IMR-90 (cell line): ENCODE measurements at regions not wholly inside any gene's neighbourhood (a gene's known extent, or its start where the extent isn't known, plus 50 kb on each side); places are given as distances from the start of the nearest gene placed in this dataset.
A peak's percentile ranks its signal among the peaks of the same experiment; 100 is the strongest.

ENCODE experiments used
- ATAC-seq: fragments of 200-7000 bp; cut with Tn5 transposase; 2 replicates; pipeline ENCODE4 v1.9.1; 2020; ENCODE audit warnings: low read depth, mild to moderate bottlenecking, moderate library complexity
- BruUV-seq: library from RNA; stranded (reverse); fragments of 400-500 nt; replicated peaks from 2 replicates; lab custom pipeline; 2021; lab: Mats Ljungman, UMichigan
- CTCF ChIA-PET: fragments of 300-600 bp; formaldehyde crosslinking; extraction: SDS; loops from one replicate; lab custom pipeline; 2021; ENCODE audit warnings: antibody characterized with exemption; lab: Yijun Ruan, JAX
- POLR2A ChIA-PET: fragments of 300-600 bp; sonication (Branson Sonifier 250); formaldehyde crosslinking; loops from one replicate; lab custom pipeline; 2022; ENCODE audit warnings: antibody characterized with exemption; ENCODE audit not compliant: unreplicated experiment; lab: Charles Lee
- DNase-seq: peaks from one replicate; pipeline ENCODE4 v3.0.0; 2013
- H2AFZ ChIP-seq: replicated peaks from 2 replicates; pipeline ENCODE3; 2013; ENCODE audit warnings: low read length, mild to moderate bottlenecking; ENCODE audit not compliant: poor library complexity
- H2AK5ac ChIP-seq: 2 replicates; pipeline ENCODE4 v1.6.1; 2013; ENCODE audit warnings: low read depth, low read length, inconsistent platforms
- H2AK9ac ChIP-seq: replicated peaks from 2 replicates; pipeline ENCODE3; 2013; ENCODE audit warnings: mild to moderate bottlenecking, low read depth, low read length, moderate library complexity; ENCODE audit not compliant: poor library complexity
- H2BK120ac ChIP-seq: 2 replicates; pipeline ENCODE4 v1.6.1; 2013; ENCODE audit warnings: low read depth, low read length, inconsistent platforms
- H2BK15ac ChIP-seq: 3 replicates; pipeline ENCODE4 v1.6.1; 2013; ENCODE audit warnings: low read depth, low read length, inconsistent platforms
- H2BK20ac ChIP-seq: 2 replicates; pipeline ENCODE4 v1.6.1; 2013; ENCODE audit warnings: low read depth, mild to moderate bottlenecking, inconsistent platforms, low read length, moderate library complexity
- H2BK5ac ChIP-seq: 2 replicates; pipeline ENCODE4 v1.6.1; 2013; ENCODE audit warnings: mild to moderate bottlenecking, low read depth, low read length, inconsistent platforms; ENCODE audit not compliant: poor library complexity, severe bottlenecking
- H3K14ac ChIP-seq: replicated peaks from 2 replicates; pipeline ENCODE4 v1.6.1; 2013; ENCODE audit warnings: low read depth, low read length, inconsistent platforms
- H3K18ac ChIP-seq: 2 replicates; pipeline ENCODE4 v1.6.1; 2013; ENCODE audit warnings: low read depth, low read length, control low read depth
- H3K23ac ChIP-seq: 2 replicates; pipeline ENCODE4 v1.6.1; 2013; ENCODE audit warnings: low read depth, low read length, inconsistent platforms
- H3K27ac ChIP-seq: 2 replicates; pipeline ENCODE4 v1.5.1; 2013; ENCODE audit warnings: mild to moderate bottlenecking, control low read depth, low read length; ENCODE audit not compliant: insufficient read depth
- H3K27me3 ChIP-seq: 2 replicates; pipeline ENCODE4 v1.6.1; 2013; ENCODE audit warnings: low read length; ENCODE audit not compliant: control insufficient read depth, insufficient read depth
- H3K36me3 ChIP-seq: 2 replicates; pipeline ENCODE4 v1.6.1; 2013; ENCODE audit warnings: low read length, mixed read lengths; ENCODE audit not compliant: control insufficient read depth, insufficient read depth
- H3K4ac ChIP-seq: 2 replicates; pipeline ENCODE4 v1.6.1; 2013; ENCODE audit warnings: low read depth, low read length, inconsistent platforms
- H3K4me1 ChIP-seq: 2 replicates; pipeline ENCODE4 v1.6.1; 2013; ENCODE audit warnings: low read length, mixed read lengths; ENCODE audit not compliant: control insufficient read depth, insufficient read depth
- H3K4me2 ChIP-seq: 2 replicates; pipeline ENCODE4 v1.6.1; 2013; ENCODE audit warnings: low read depth, mild to moderate bottlenecking, control low read depth, low read length, moderate library complexity
- H3K4me3 ChIP-seq: 2 replicates; pipeline ENCODE4 v1.5.1; 2013; ENCODE audit warnings: low read depth, mild to moderate bottlenecking, control low read depth, low read length, moderate library complexity; ENCODE audit not compliant: insufficient read depth
- H3K56ac ChIP-seq: 2 replicates; pipeline ENCODE4 v1.6.1; 2013; ENCODE audit warnings: low read length, inconsistent platforms; ENCODE audit not compliant: insufficient read depth; ENCODE audit errors: extremely low read depth
- H3K79me1 ChIP-seq, 2 experiments: 2 replicates each; pipeline ENCODE4 v1.6.1; 2013; ENCODE audit warnings: low read length in 2 of 2, inconsistent platforms in 1 of 2, low read depth in 1 of 2
- H3K9ac ChIP-seq: 2 replicates; pipeline ENCODE4 v1.6.1; 2013; ENCODE audit warnings: low read depth, low read length, control low read depth
- H3K9me1 ChIP-seq: 2 replicates; pipeline ENCODE4 v1.6.1; 2013; ENCODE audit warnings: low read length, inconsistent platforms; ENCODE audit not compliant: insufficient read depth
- H3K9me3 ChIP-seq: 2 replicates; pipeline ENCODE4 v1.6.1; 2013; ENCODE audit warnings: low read length; ENCODE audit not compliant: control insufficient read depth, insufficient read depth
- H4K20me1 ChIP-seq: 2 replicates; pipeline ENCODE4 v1.6.1; 2013; ENCODE audit warnings: low read length, inconsistent platforms; ENCODE audit not compliant: insufficient read depth
- H4K5ac ChIP-seq: 2 replicates; pipeline ENCODE4 v1.6.1; 2013; ENCODE audit warnings: mild to moderate bottlenecking, low read depth, low read length, control low read depth
- H4K8ac ChIP-seq, 2 experiments: 2 replicates each; pipeline ENCODE4 v1.6.1; 2013; ENCODE audit warnings: low read depth in 2 of 2, low read length in 2 of 2, control low read depth in 1 of 2, inconsistent platforms in 1 of 2
- H4K91ac ChIP-seq: 2 replicates; pipeline ENCODE4 v1.6.1; 2013; ENCODE audit warnings: low read depth, low read length, inconsistent platforms; ENCODE audit not compliant: insufficient read depth
- BHLHE40 ChIP-seq: fragments of 150-350 bp; IDR thresholded peaks from 2 replicates; pipeline ENCODE4 v1.6.1; 2016; ENCODE audit warnings: mild to moderate bottlenecking, low read depth, low read length
- CEBPB ChIP-seq: IDR thresholded peaks from 2 replicates; pipeline ENCODE4 v1.6.1; 2012; ENCODE audit warnings: low read depth, low read length, improper control_type of control experiment
- CTCF ChIP-seq: conservative IDR thresholded peaks from 2 replicates; pipeline ENCODE4 v1.5.1; 2012; ENCODE audit warnings: mild to moderate bottlenecking, low read depth, low read length, improper control_type of control experiment
- MAFK ChIP-seq: IDR thresholded peaks from 2 replicates; pipeline ENCODE4 v1.6.1; 2012; ENCODE audit warnings: low read depth, low read length, improper control_type of control experiment
- MAZ ChIP-seq: IDR thresholded peaks from 2 replicates; pipeline ENCODE4 v1.6.1; 2012; ENCODE audit warnings: low read depth, mild to moderate bottlenecking, low read length, improper control_type of control experiment, moderate library complexity, borderline replicate concordance
- MXI1 ChIP-seq: IDR thresholded peaks from 2 replicates; pipeline ENCODE4 v1.6.1; 2012; ENCODE audit warnings: low read depth, mild to moderate bottlenecking, low read length, moderate library complexity, borderline replicate concordance
- NFE2L2 ChIP-seq: fragments of 150-350 bp; IDR thresholded peaks from 2 replicates; pipeline ENCODE4 v1.6.1; 2016; ENCODE audit warnings: low read depth, mild to moderate bottlenecking, low read length
- POLR2A ChIP-seq: IDR thresholded peaks from 2 replicates; pipeline ENCODE4 v1.6.1; 2012; ENCODE audit warnings: mild to moderate bottlenecking, low read depth, low read length
- RAD21 ChIP-seq: IDR thresholded peaks from 2 replicates; pipeline ENCODE4 v1.6.1; 2012; ENCODE audit warnings: low read length, improper control_type of control experiment
- RCOR1 ChIP-seq: IDR thresholded peaks from 2 replicates; pipeline ENCODE4 v1.6.1; 2012; ENCODE audit warnings: mild to moderate bottlenecking, low read length, improper control_type of control experiment; ENCODE audit not compliant: insufficient replicate concordance
- WGBS, 2 experiments: methylation state at CpG; one replicate each; pipeline versions ENCODE4 v1.1.5 to v1.1.7; 2013; ENCODE audit warnings: missing lambda C conversion rate in 2 of 2; ENCODE audit not compliant: insufficient read length in 1 of 2; ENCODE audit errors: extremely low coverage in 2 of 2; 5-methylcytosine and 5-hydroxymethylcytosine counted together
- dilution Hi-C: fragments of 300-500 bp; cut with HindIII; formaldehyde crosslinking; loops from one replicate; pipeline ENCODE4 v1.14.3; 2018; ENCODE audit warnings: low sequenced_read_pairs; ENCODE audit not compliant: unreplicated experiment
- in situ Hi-C: fragments of 300-500 bp; cut with MboI; formaldehyde crosslinking; loops from 3 replicates; pipeline ENCODE4 v1.14.3; 2019; ENCODE audit warnings: low sequenced_read_pairs, inconsistent platforms, mixed read lengths
- intact Hi-C: fragments of 100-400 bp; cut with micrococcal nuclease; formaldehyde crosslinking; loops from 2 replicates; pipeline ENCODE4 v1.10.0; 2022
- TF ChIP-seq, protein P1 (sequence below): fragments of 150-350 bp; IDR thresholded peaks from 2 replicates; pipeline ENCODE4 v1.6.1; 2016; ENCODE audit warnings: low read depth, mild to moderate bottlenecking, low read length, moderate library complexity, borderline replicate concordance

DNA sequence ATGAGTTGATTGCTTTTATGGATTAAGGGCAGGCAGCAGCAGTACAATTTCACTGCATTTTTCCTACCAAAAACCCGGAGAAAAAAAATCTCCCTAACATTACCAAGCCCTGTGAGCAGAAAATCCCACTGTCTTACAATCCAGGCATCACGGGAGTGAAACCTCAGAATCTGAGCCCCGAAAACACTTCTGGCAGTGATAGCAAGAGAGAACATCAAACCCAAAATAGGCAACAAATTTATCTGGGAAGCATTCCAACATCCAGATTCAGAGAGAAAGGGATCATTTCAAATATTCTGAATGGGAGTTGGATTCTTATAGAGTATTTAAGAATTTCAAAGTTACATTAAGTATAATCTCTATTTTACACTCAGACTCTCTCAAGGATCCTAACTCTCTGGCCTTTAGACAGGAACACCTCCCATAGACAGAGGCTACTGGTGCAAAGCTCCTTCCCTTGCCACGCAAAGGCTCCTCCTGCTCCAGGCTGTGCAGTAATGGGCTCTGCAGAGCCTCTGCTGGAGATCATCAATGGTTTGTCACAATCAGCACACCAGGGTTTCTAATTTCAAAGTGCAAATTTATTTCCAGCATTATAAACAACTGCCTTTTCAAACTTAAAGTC is 256.9 kb downstream of the PARM1 start:
- H3K4me2 ChIP-seq: no peak overlapping the region
- H2BK5ac ChIP-seq: no peak overlapping the region
- no peaks in the 10 kb centered on the region for H3K9me1 ChIP-seq
- TF ChIP-seq RAD21: no peak
- no peak for TF ChIP-seq NFE2L2
- no peak for TF ChIP-seq CEBPB
- TF ChIP-seq BHLHE40: no peak
- TF ChIP-seq, protein P1, sequence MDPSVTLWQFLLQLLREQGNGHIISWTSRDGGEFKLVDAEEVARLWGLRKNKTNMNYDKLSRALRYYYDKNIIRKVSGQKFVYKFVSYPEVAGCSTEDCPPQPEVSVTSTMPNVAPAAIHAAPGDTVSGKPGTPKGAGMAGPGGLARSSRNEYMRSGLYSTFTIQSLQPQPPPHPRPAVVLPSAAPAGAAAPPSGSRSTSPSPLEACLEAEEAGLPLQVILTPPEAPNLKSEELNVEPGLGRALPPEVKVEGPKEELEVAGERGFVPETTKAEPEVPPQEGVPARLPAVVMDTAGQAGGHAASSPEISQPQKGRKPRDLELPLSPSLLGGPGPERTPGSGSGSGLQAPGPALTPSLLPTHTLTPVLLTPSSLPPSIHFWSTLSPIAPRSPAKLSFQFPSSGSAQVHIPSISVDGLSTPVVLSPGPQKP: no peak
- no peak for TF ChIP-seq CTCF
- no peak for TF ChIP-seq MXI1
- no peak for TF ChIP-seq MAFK
- no peak for TF ChIP-seq MAZ
- TF ChIP-seq POLR2A: no peak
- no peak for TF ChIP-seq RCOR1
- H4K20me1 ChIP-seq: no peaks in the 10 kb centered on the region
- no peak overlapping the region for H3K56ac ChIP-seq
- no peaks in the 10 kb centered on the region for H3K36me3 ChIP-seq
- H4K5ac ChIP-seq: no peak overlapping the region
- no peak overlapping the region for H4K8ac ChIP-seq
- POLR2A ChIA-PET: interaction anchor here (0.6 kb wide), 1 partner anchor 255 kb away, joined by 3 read pairs; no protein-coding TSS in a partner anchor
- no peak overlapping the region for H3K4me3 ChIP-seq
- H2AK5ac ChIP-seq: no peak overlapping the region
- no peak overlapping the region for H2BK15ac ChIP-seq
- no peaks in the 10 kb centered on the region for H3K9me3 ChIP-seq
- no peak overlapping the region for H2AFZ ChIP-seq
- H2BK20ac ChIP-seq: no peak overlapping the region
- no peak overlapping the region for H3K23ac ChIP-seq
- intact Hi-C loops: no loop called here
- no peak overlapping the region for H3K18ac ChIP-seq
- dilution Hi-C loops: no loop called here
- peak; percentile 32; the same call in 1 of the 2 replicates for ATAC-seq
- H3K4ac ChIP-seq: no peak overlapping the region
- H3K27me3 ChIP-seq: 0 out of 2 replicates have a peak, but pooled peaks cover 2% of the 10 kb centered on the region
- H3K27ac ChIP-seq: no peak overlapping the region
- no peak overlapping the region for H3K14ac ChIP-seq
- CTCF ChIA-PET: no interaction called here
- no peaks in the 10 kb centered on the region for H3K79me1 ChIP-seq
- H4K91ac ChIP-seq: no peak overlapping the region
- 50% methylated on average over 1 of the region's 4 CpGs; no CpG with 5 or more reads in 1 of the 2 experiments for WGBS, 2 experiments
- no peak overlapping the region for H2BK120ac ChIP-seq
- in situ Hi-C loops: no loop called here
- DNase-seq: no peak
- H2AK9ac ChIP-seq: no peak overlapping the region
- no peak overlapping the region for H3K9ac ChIP-seq
- no TSS peak for BruUV-seq
- no peaks in the 10 kb centered on the region for H3K4me1 ChIP-seq
